ENCODE measurements at regions not wholly inside any gene's neighbourhood (a gene's known extent, or its start where the extent isn't known, plus 50 kb on each side); places are given as distances from the start of the nearest gene placed in this dataset.

- FAIRE-seq = no peak
Observed at GRCh38 chr6:754202-754601, 61.3 kb upstream of the EXOC2 start.

GRCh38 chr6:753486-753885 is 60.5 kb upstream of the EXOC2 start:
- no peak for FAIRE-seq

- FAIRE-seq = no peak
Observed at GRCh38 chr6:752438-752837, 59.5 kb upstream of the EXOC2 start.

- FAIRE-seq = no peak
Observed at GRCh38 chr6:751765-752164, 58.8 kb upstream of the EXOC2 start.

GRCh38 chr6:747921-748320 is 55.0 kb upstream of the EXOC2 start:
- peak; percentile 85 for FAIRE-seq

GRCh38 chr6:747028-747427 is 54.1 kb upstream of the EXOC2 start:
- no peak for FAIRE-seq

- no peak for FAIRE-seq
Observed at GRCh38 chr6:744666-745353, 51.9 kb upstream of the EXOC2 start.

- no peak for FAIRE-seq
Observed at GRCh38 chr6:743320-744096, 50.6 kb upstream of the EXOC2 start.
